ENCODE measurements at regions not wholly inside any gene's neighbourhood (a gene's known extent, or its start where the extent isn't known, plus 50 kb on each side); places are given as distances from the start of the nearest gene placed in this dataset.

- no peak for TF ChIP-seq EZH2 (IDR thresholded peaks at IDR 0.05; ENCODE audit: borderline replicate concordance, low read depth, low read length, severe bottlenecking)
- TF ChIP-seq, protein P1, sequence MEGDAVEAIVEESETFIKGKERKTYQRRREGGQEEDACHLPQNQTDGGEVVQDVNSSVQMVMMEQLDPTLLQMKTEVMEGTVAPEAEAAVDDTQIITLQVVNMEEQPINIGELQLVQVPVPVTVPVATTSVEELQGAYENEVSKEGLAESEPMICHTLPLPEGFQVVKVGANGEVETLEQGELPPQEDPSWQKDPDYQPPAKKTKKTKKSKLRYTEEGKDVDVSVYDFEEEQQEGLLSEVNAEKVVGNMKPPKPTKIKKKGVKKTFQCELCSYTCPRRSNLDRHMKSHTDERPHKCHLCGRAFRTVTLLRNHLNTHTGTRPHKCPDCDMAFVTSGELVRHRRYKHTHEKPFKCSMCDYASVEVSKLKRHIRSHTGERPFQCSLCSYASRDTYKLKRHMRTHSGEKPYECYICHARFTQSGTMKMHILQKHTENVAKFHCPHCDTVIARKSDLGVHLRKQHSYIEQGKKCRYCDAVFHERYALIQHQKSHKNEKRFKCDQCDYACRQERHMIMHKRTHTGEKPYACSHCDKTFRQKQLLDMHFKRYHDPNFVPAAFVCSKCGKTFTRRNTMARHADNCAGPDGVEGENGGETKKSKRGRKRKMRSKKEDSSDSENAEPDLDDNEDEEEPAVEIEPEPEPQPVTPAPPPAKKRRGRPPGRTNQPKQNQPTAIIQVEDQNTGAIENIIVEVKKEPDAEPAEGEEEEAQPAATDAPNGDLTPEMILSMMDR (IDR thresholded peaks at IDR 0.05; ENCODE audit: extremely low read depth in 1 of 2, insufficient read depth in 1 of 2, low read depth in 1 of 2, low read length in 2 of 2), result no peak
- no peak for TF ChIP-seq POLR2A (IDR thresholded peaks at IDR 0.05; ENCODE audit: low read depth, low read length)
- no peak for TF ChIP-seq POLR2AphosphoS5 (IDR thresholded peaks at IDR 0.05; ENCODE audit: insufficient read depth, low read depth, low read length)
Measured at GRCh38 chrX:97700547-97700946, 816.8 kb downstream of the RPA4 start.
